ENCODE measurements at regions not wholly inside any gene's neighbourhood (a gene's known extent, or its start where the extent isn't known, plus 50 kb on each side); places are given as distances from the start of the nearest gene placed in this dataset.

DNA sequence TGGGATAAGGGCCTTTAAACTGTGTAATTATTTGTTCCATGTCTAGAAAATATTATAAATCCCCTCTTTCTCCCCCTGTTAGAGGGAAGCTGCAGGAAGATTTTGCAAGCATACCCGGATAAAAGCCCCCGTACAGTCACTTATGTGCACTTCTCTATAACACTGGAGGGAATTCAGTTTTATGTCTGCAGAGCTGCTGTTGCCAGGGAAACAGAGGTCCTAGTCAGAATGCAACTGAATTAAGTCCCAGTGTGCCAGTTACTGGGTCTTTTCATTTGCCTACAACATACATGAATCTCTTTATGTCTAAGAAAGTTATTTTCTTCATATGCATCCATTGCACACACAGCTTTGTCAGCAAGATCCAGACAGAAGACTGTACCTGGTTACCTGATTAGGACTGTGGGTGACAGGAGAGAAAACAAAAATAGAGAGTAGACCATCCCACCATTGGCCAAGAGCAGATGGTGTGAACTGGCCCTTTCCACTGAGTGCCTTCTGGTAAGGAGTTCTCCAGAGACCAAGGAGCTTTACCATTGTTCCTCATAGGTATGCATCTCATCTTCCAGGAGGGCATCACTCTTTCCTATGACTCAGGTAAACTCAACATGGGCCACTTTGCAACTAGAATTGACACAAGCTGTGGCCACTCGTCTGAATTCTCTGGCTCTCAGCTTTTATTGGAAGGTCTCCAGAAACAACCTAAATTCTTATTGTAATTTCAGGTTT, 180.8 kb upstream of the PHACTR1 start:
- no peak for TF ChIP-seq EZH2 (IDR thresholded peaks at IDR 0.05; ENCODE audit: borderline replicate concordance, insufficient read depth, low read length, poor library complexity, severe bottlenecking)
- no peak for TF ChIP-seq CTCF (IDR thresholded peaks at IDR 0.05; ENCODE audit: poor library complexity, severe bottlenecking)
- TF ChIP-seq POLR2AphosphoS5 (IDR thresholded peaks at IDR 0.05): no peak
